HG03060 (cell line): ENCODE measurements at regions not wholly inside any gene's neighbourhood (a gene's known extent, or its start where the extent isn't known, plus 50 kb on each side); places are given as distances from the start of the nearest gene placed in this dataset.
"Not testable (repeated sequence)": the region's sequence is repeated elsewhere in the genome, so short reads cannot be mapped to it uniquely, and the experiment has no call there.

Experiments
- ATAC-seq: cut with Tn5 transposase; IDR thresholded peaks from one replicate; pipeline ENCODE4 v1.9.1; 2021; ENCODE audit warnings: low read depth, moderate number of reproducible peaks; ENCODE audit not compliant: unreplicated experiment

DNA sequence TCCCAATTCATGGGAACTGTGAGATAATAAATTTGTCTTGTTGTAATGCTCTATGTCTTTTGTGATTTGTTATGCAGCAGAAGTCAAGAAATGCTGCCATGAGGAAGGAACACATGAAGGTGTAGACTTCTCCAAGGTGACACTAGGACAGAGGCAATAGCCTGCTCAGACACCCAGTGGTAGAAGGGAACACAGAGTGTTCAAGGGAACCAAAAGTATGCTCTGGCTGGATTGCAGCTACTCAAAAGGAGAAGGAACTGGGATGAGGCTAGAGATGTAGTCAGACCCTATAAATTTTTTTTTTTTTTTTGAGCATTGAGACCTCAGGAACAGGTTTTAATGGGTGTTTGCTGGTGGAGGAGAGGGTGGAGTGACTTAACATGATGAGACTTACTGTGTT is 232.5 kb downstream of the PARP8 start:
- no peak for ATAC-seq

DNA sequence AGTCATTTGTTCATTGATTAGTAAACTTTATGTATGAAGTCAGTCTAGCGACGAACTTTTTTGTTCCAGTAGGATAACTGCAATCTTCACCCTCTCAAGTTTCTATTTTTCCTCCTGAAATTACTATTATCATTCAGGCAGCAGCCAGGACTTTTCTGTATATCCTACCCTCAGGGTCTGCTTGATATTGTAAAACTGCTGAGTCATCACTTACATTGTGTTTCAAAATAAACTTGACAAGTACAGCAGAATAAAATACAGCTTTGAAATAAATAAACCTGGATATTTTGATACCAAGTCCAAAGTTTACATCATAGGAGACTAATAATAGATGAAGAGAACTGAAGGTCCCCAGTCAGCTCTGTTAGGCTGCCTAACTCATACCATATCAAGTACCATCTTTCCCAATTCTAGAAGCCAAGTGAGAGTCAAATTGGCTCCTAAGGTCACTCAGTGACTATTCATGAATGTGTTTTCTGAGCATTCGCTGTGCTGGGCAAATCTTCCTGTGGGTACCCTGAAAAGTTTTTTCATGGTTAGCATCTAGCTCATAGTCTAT is 234.6 kb downstream of the PARP8 start:
- no peak for ATAC-seq

DNA sequence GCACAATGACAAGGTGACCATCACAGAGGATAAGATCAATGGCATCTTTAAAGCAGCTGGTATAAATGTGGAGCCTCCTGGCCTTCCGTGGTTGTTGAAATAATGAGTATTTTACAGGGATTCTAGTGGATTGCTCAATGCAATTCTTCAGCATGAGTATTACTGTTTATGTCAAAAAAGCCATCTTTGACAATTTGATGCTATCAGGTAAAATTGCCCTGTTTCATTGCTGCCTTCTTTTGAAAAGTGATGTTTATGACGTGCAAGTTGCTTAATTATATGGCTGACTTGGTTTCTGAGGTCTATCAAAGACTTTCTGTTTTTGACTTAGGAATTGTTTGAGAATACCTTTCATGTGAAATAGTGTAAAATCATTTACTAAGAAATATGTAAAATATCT is 237.2 kb downstream of the PARP8 start:
- ATAC-seq: no peak

DNA sequence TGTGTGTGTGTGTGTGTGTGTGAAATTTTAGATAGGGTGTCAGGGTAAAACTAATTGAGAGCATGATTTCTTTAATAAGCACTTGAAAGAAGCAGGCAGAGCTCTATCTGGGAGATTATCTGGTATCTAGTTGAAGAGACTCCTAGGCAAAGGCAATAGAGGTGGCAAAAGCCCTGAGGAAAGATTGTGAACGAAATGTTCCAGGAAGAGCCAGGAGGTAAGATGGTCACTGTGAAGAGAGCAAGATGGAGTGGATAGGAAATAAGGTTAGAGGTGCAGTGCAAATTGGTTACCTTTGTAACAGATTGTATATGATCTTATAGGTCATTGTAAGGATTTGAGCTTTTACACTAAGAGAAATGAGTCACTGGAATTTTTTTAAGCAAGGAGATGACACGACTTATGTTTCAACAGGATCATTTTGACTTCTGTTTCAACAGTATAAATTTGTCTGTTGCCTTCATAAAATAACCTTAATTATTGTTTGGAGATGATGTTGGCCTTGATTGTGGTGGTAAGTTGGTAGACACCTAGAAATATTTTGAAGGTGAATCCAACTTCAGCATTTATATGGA is 239.6 kb downstream of the PARP8 start:
- ATAC-seq: no peak

DNA sequence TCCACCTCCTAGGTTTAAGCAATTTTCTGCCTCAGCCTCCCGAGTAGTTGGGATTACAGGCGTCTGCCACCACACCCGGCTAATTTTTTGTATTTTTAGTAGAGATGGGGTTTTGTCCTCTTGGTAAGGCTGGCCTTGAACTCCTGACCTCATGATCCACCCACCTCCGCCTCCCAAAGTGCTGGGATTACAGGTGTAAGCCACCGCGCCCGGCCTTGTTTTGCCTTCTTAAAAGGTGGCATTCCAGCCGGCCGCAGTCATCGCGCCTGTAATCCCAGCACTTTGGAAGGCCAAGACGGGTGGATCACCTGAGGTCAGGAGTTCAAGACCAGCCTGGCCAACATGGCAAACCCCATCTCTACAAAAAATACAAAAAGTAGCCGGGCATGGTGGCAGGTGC is 253.7 kb downstream of the PARP8 start:
- ATAC-seq: not testable (repeated sequence)

DNA sequence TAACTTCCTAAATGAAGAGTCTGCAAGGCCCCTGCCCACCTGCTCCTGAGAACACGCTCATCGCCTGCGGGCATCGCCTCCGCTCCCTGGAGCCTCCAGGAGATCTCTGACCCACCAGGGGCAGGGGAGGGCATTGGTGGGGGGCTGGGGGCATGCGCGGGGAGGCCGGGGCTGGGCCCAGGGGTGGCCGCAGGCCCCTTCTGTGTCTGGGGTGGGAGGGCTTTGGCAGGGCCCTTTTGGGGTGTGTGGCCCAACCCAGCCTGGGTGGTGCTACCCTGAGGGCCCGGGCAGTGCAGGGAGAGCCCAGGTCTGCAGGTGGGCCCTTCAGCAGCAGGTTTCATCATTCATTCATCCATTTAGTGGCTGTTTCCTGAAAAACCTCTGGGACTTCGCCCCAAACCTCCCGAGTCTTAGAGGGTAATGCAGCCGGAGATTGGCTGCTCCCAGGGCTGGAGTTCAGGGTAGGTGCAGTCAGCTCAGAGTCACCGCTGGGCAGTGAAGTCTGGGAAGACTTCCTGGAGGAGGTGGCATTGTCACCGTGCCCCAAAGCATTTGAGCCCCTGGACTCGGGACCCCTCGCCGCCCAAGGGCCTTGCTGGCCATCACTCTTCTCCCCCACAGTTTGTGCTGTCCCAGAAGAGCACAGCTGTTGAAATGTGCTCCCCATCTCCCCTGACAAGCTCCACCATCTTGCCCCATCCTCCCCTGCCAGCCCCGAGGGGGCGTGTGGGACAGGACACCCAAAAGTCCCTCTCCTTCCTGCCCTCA is 255.1 kb downstream of the PARP8 start:
- ATAC-seq: no peak

DNA sequence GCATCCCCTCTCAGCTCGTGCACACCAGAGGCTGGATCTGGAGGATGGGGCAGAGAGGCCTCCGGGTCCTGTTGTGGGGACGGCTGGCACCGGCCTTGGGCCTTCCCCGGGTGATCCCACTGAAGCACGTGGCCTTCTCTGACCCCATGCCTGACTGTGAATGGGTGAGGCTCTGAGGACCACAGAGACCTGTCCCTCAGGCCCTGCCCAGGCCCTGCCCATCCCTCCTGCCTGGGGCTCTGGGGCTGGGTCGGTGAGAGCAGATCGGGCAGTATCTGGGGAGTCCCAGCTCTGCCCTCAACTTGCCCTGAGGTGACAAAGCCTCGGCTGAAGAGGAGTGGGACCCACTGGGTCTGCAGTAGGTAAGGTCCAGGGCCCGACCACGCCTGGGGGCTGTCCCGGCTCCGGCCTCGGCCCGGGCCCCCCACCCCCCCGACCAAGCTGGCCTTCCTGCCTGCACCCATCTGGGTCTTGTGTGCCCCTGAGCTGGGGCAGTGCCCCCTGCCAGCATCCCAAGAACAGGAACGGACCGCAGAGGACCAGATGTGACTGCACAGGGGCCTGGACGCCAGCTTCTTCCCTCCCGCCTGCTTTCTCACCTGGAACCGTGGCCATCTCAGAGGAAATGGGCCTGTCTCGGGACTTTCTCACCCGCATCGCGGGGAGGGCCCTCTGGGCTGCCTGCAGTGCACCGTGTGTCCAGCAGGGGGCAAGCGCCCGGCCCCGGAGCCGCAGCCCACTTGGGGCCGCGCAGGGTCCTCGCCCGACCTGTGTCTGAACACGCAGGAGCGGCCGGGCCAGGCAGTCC is 255.9 kb downstream of the PARP8 start:
- not testable (repeated sequence) for ATAC-seq

DNA sequence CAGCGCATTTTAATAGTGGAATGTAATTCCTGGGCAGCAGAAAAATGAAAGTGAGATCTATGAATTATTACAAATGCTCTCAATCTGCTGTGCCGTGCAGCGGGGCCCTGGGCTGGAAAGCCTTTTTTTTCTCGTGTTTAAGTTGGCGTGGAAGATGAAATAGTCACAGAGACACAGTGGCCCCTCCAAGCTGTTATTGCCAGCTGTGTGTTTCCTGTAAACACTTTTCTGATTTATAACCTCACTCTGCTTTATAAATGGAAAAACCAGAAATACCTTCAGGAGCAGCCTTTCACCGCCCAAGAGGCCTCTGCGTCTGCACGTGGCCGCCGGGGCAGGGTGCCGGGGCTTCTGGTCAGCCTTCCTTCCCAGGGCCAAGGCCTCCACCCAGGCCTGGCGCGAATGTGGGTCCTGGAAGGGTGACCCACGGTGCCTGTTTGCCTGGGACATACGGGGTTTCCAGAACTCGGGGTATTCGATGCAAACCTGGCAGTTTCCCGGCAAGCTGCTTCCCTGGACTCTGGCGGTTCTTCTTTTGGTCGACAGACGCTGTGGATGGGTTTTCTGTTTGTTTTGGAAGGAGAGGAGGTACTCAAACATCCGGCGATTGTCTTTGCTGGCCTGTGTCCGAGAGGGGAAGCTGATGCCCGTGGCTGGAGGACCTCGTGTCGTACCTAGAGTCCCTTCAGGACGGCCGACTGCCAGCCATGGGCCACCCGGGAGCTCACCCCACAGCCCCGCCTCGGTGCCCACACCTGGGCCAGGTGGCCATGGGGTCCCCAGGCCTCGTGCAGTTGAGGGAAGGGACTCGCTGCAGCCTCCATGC is 256.7 kb downstream of the PARP8 start:
- ATAC-seq: no peak

DNA sequence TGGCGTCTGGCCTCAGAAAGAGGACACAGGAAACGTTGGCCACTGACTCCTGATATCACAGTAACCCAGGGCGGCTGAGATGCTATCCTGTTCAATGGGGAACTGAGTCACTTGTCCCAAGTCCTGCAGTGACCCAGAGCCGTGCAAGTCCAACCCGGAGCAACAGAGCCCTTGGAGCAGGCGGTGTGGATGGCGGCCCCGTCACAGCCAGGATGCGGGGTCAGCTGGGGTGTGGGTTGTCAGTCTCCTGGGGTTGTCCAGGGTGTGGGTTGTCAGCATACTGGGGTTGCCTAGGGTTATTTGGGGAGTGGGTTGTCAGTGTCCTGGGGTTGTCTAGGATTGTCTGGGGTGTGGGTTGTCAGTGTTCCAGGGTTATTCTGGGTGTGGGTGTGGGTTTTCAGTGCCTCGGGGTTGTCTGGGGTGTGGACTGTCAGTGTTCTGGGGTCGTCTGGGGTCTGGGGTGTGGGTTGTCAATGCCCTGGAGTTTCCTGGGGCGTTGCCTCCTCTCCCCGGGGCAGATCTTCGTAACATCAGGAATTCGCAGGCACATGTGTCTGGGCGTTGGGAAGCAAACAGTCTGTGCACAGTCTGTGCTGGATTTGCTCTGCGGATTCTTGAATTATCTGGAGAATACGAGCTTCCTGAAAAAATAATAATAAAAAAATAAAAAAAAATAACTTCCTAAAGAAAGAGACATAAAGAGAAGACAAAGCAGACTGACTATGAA is 257.5 kb downstream of the PARP8 start:
- ATAC-seq: no peak

DNA sequence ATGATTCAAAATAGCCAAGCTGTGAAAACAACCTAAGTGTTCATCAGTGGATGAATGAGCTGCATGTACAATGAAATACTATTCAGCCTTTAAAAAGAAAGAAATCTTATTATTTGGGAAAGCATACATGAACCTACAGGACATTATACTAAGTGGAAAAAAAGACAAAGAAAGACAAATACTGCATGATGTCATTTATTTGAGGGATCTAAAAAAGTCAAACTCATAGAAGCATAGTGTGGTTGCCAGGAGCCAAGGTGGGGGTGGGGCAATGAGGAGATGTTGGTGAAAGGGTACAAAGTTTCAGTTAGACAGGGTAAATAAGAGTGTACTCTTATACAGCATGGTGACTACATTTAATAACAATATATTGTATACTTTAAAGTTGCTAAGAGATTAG is 261.5 kb downstream of the PARP8 start:
- ATAC-seq: no peak

DNA sequence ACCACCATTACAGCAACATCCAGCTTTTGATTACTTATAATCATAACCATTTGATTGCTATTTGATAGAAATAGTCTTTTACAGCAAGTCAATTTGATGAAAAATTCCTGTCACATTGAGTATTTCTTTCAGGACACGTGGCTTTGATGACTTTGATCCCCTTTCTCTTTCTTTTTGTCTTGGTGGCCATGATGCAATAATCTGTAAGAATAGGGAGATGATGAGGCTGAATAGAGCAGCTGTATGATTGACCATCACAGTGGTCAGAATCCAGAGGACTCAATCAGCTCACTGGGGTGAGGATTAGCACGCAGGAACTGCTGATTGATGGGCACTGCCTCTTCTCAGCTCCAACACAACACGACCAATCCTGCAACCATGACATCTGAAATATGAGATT is 262.7 kb downstream of the PARP8 start:
- no peak for ATAC-seq

DNA sequence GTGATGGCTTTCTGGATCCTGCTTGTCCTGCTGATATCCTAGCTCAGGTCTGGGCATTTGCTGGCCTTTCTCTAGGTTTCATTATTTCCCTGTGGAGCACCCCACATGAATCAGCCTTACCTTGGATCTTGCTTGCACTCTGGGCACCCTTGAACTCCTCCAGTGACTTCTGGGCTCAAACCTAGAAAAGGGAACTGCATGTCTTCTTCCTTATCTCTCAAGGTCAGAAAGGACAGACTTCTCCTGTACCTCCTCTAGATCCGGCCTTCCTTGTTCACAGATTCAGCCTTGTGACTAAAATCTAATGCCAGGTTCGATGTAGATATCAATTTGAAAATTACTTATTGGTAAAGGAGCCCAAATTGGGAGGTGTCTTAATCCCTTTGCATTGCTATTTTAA is 267.9 kb downstream of the PARP8 start:
- no peak for ATAC-seq

DNA sequence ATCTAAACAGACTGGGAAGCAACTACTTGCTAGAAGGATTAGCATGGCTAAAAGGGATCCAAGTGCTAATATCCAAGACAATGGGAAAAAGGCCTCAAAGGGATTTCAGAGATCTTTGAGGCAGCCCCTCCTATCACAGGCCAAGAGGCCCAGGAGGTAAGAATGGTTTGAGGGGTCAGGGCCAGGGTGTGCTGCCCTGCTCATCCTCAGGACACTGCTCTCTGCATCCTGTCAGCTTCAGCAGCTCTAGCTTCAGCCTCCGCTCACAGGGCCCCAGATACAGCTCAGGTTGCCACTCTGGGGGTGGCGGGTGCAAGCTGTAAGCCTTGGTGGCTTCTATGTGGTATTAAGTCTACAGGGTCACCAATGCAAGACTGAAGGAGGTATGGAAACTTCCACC is 278.7 kb downstream of the PARP8 start:
- ATAC-seq: no peak

DNA sequence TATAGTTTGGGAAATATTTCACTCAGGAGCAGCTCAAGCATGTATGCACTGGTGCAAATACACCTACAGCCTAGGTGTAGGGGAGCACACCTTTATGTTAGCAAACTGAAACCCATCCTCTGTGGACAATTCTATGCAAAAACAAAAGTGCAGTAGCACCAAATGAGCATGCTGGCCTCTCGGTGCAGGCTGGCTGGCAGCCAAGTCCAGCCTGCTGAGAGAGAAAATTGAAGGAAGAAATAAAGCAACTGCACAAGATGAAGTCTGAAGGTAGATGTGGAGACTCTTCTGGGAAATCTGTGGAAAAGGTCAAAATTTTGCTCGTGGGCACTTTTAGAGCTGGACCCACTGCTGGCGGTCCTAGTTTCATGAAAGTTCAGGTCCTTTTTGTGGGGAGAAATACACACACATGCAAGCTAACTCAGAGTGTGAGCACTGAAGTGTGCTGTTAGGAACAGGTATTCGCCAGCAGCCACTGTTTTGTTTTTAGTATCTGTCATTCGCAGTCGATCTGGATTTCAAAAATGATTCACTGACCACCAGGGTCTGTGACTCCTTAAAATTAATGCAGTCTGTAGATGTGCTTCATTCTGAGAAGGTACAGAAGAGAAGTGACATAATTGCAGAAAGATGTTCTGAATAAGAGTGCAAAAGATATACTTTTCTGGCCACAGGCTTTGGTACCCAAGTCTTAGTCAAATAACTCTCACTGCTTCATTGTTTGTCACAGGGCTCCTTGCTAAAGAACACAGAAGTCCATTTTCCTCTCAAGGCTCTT is 281.7 kb downstream of the PARP8 start:
- no peak for ATAC-seq

DNA sequence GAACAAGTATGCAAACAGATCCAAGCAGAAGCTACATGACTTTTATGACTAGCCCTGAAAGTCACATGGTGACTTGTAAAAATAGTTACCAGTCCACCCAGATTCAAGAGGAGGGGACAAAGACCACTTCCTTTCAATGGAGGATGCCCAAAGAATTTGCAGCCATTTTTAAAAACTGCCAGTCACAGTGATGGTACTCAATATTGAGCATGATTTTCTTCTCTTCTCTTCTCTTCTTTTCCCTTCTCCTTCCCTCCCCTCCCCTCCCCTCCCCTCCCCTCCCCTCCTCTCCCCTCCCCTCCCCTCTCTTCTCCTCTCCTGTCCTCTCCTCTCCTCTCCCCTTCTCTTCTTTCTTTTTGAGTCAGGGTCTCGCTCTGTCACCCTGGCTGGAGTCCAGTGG is 286.9 kb downstream of the PARP8 start:
- no peak for ATAC-seq

DNA sequence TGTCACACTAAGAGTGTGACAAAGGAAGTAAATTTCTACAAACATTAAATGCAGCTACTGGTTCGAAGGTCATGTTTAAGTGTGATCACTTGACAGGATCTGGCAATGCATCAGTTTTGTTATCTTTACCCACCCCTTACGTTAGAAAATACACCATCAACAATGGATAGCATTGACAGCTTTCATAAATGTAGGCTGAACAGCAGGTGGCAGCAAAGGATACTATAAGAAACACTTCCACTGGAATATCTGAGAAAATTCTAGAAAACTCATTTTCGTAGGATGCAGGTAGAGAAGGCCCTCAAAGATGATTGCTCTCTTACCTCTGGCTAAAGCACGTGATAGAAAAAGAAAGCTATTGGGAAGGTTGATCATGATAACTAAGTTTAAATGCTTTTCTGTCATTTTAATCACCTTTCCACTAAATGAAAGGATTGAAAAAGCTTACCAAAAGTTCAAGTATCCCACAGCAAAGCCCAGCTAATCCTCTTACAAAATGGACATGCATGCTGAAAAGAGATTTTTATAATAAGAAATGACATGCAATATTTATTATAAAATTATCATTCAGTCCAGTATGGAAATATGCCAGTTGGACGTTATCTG is 292.5 kb downstream of the PARP8 start:
- ATAC-seq: no peak

DNA sequence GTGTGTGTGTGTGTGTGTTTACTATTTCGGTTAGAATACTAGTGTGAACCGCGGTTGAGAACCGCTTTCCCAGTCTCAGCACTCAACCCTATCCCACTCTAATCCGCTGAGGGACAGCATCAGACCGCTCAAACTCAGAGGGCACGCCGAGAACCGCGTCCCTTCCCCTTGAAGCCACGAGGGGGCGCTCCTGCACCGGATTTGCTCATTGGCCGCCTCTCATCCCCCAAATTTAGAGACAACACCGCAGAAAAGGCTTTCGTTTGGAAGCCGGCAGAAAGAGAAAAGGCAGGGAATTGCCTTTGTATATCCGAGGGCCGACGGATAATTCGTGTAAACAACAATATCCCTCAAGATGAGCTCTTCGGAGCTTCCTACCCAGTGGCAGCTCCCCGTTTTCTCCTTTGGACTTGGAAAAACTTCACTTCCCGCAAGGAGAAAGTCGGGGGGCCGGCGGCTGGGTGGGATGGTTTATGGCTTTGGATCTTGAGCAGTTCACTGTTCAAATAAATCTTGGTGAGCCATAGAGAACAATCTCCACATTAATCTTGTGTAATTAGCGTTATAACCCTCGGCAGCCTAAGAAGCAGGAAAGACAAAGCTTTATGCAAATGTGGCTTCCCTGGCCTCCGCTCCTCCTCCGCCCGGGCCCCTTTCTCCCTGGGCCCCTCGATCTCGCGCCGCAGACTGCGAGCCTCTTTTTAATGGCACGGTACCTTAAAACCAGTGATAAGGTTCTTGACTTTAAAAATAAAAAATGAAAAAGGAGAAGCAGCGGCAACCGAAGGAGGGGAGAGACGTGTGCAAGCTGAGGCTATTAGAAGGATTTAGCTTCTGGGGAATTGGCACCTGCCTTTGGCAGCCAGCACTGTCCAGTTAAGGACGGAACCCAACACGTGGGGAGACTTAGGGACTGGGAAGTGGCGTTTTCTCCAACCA is 296.8 kb downstream of the PARP8 start:
- peak; percentile 68 for ATAC-seq
